ENCODE measurements at regions not wholly inside any gene's neighbourhood (a gene's known extent, or its start where the extent isn't known, plus 50 kb on each side); places are given as distances from the start of the nearest gene placed in this dataset.

DNA sequence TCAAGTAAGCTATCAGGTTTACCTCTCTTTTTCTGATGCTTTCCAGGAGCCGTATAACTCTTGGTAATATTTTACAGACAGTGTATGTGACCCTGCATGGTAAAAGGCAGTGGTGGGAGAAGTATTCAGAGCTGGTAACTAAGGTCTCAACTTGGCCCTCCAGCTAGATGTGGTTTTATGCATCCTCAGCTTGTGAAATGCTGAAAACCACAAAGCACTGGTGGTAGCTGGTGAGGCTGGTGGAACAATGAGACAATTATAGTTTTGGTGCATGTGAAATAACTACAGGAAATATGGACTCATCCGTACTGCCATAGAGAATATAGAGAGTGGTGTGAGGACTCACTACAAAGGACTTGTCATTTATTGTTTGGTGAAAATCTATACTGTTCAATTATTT is 383.0 kb upstream of the PCDH15 start:
- TF ChIP-seq, protein P1, sequence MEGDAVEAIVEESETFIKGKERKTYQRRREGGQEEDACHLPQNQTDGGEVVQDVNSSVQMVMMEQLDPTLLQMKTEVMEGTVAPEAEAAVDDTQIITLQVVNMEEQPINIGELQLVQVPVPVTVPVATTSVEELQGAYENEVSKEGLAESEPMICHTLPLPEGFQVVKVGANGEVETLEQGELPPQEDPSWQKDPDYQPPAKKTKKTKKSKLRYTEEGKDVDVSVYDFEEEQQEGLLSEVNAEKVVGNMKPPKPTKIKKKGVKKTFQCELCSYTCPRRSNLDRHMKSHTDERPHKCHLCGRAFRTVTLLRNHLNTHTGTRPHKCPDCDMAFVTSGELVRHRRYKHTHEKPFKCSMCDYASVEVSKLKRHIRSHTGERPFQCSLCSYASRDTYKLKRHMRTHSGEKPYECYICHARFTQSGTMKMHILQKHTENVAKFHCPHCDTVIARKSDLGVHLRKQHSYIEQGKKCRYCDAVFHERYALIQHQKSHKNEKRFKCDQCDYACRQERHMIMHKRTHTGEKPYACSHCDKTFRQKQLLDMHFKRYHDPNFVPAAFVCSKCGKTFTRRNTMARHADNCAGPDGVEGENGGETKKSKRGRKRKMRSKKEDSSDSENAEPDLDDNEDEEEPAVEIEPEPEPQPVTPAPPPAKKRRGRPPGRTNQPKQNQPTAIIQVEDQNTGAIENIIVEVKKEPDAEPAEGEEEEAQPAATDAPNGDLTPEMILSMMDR (IDR thresholded peaks at IDR 0.05) = no peak
- TF ChIP-seq POLR2A (IDR thresholded peaks at IDR 0.05) = no peak
- TF ChIP-seq POLR2AphosphoS5 (IDR thresholded peaks at IDR 0.05) = no peak
- no peak for TF ChIP-seq EP300 (IDR thresholded peaks at IDR 0.05)

Measured in sigmoid colon (tissue), 4 donors.